ENCODE measurements at regions not wholly inside any gene's neighbourhood (a gene's known extent, or its start where the extent isn't known, plus 50 kb on each side); places are given as distances from the start of the nearest gene placed in this dataset.
A peak's percentile ranks its signal among the peaks of the same experiment; 100 is the strongest.

DNA sequence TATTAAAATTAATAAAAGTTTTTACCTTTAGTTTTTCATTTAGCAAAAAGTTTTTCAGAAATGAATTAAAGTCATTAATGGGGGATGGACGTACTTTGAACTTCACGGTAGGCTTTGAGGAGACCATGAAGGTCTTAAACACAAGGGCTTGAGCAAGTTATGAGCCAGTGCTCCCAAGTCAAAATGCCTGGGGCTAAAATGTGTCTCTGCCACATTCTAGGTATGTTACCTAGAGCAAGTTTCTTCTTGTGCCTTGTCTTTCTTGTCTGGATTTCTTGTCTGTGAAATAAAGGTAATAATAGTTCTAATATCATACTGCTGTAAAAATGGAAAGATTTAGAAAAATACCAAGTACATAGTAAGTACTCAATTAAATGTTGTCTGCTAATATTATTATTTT is 132.7 kb upstream of the USP15 start:
- Histone ChIP-seq H3K27ac (no peak overlapping the region), H3K4me3 (no peak overlapping the region), H3K4me1 (no peaks in the 10 kb centered on the region), H3K9me3 (no peaks in the 10 kb centered on the region), H3K36me3 (no peaks in the 10 kb centered on the region), H3K27me3 (no peaks in the 10 kb centered on the region)
- TF ChIP-seq POLR2A (IDR thresholded peaks at IDR 0.05) (no peak), EP300 (IDR thresholded peaks at IDR 0.05) (no peak)
- TF ChIP-seq, protein P1, sequence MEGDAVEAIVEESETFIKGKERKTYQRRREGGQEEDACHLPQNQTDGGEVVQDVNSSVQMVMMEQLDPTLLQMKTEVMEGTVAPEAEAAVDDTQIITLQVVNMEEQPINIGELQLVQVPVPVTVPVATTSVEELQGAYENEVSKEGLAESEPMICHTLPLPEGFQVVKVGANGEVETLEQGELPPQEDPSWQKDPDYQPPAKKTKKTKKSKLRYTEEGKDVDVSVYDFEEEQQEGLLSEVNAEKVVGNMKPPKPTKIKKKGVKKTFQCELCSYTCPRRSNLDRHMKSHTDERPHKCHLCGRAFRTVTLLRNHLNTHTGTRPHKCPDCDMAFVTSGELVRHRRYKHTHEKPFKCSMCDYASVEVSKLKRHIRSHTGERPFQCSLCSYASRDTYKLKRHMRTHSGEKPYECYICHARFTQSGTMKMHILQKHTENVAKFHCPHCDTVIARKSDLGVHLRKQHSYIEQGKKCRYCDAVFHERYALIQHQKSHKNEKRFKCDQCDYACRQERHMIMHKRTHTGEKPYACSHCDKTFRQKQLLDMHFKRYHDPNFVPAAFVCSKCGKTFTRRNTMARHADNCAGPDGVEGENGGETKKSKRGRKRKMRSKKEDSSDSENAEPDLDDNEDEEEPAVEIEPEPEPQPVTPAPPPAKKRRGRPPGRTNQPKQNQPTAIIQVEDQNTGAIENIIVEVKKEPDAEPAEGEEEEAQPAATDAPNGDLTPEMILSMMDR (IDR thresholded peaks at IDR 0.05), result no peak
- no peak for DNase-seq (ENCODE audit: low spot score in 2 of 2)
- 90 to 92% methylated on average over 2 of the region's 2 CpGs for WGBS, 2 donors

DNA sequence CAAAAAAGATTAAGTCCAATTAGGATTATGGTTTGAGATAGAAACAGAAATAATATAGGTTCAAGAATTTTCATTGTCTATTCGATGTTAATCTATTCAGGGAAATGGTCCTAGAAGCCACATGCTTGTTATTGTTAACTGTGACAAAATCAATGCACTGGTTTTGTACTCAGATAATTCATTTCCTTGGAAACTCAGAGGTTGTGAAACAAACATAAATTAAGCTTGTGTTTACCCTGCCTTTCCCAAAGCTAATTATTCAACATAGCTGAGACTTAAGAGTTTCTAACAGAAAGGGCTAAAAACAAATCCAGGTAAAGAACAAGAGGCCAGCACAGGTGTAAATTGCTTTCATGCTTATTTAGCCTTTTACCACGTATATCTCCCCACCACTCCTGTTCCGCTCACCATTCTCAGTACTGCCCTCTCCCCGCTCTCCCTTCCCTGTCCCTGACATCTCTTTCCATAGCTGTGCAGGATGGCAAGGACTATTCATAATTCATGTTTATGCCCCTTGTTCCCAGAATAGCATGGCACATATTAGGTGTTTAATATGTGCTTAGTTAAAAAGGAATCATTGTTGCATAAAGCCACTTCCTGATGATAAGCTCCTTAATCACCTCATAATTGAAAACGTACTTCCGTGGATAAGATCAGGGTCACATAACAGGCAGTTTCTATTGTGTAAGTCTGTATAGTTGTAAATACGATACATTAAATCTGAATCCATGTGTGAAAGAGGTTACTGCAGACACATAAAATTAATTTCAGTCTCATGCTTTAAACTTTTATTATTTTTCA is 131.8 kb upstream of the USP15 start:
- Histone ChIP-seq H3K4me1 (no peaks in the 10 kb centered on the region), H3K36me3 (no peaks in the 10 kb centered on the region), H3K9me3 (no peaks in the 10 kb centered on the region), H3K27ac (no peak overlapping the region), H3K4me3 (no peak overlapping the region), H3K27me3 (no peaks in the 10 kb centered on the region)
- WGBS, 2 donors, result 39 to 46% methylated on average over 7 of the region's 7 CpGs
- DNase-seq (ENCODE audit: low spot score in 2 of 2), result no peak
- TF ChIP-seq, protein P1 (IDR thresholded peaks at IDR 0.05), result no peak
- TF ChIP-seq EP300 (IDR thresholded peaks at IDR 0.05), result peak in 1 of 2 donors; percentile 38

DNA sequence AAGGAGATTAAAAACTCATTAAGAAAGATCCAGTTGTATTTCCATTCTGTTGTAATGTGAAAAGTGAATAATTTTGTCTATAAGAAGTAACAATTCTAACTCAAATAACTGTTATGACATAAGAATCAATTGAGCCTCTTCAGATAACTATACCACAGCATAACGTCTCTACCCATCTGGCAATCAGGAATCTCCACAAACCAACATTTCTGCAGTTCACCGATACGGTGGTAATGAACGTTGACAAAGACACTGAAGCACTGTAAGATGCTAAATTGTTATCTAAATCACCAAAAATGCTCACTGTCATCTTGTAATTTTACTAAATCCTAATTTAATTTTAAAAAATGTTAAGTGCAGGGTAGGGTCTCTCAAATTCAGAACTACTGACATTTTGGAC is 130.9 kb upstream of the USP15 start:
- DNase-seq (ENCODE audit: low spot score in 2 of 2), result no peak
- Histone ChIP-seq H3K9me3 (no peaks in the 10 kb centered on the region), H3K27ac (no peak overlapping the region), H3K27me3 (no peaks in the 10 kb centered on the region), H3K4me1 (no peaks in the 10 kb centered on the region), H3K4me3 (no peak overlapping the region), H3K36me3 (no peaks in the 10 kb centered on the region)
- TF ChIP-seq, protein P1 (IDR thresholded peaks at IDR 0.05), result no peak
- no peak for TF ChIP-seq EP300 (IDR thresholded peaks at IDR 0.05)
- TF ChIP-seq POLR2A (IDR thresholded peaks at IDR 0.05), result no peak
- 72 to 81% methylated on average over 4 of the region's 4 CpGs for WGBS, 2 donors

DNA sequence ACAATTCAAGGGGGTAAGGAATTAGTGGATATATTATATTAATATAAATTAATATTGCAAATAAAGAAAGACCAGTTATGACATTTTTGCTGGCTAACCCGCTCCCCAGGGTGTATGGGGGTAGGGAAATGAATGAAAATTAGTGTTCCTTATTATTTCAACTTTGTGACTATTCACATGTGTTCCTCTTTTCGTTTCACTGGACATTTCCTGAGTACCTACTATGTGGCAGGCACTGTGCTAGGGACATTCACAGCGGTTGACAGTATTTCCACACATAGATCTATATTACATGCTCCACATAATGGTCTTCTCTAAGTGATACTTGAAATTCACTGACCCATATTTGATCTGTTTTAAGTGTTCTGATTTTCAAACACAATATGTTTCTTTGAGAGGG is 129.8 kb upstream of the USP15 start:
- 56 to 61% methylated on average over 3 of the region's 3 CpGs for WGBS, 2 donors
- Histone ChIP-seq H3K27ac (no peak overlapping the region), H3K4me3 (no peak overlapping the region), H3K36me3 (no peaks in the 10 kb centered on the region), H3K27me3 (no peaks in the 10 kb centered on the region), H3K9me3 (no peaks in the 10 kb centered on the region), H3K4me1 (no peaks in the 10 kb centered on the region)
- DNase-seq (ENCODE audit: low spot score in 2 of 2), result no peak
- TF ChIP-seq, protein P1 (IDR thresholded peaks at IDR 0.05), result no peak
- TF ChIP-seq EP300 (IDR thresholded peaks at IDR 0.05), result no peak
- no peak for TF ChIP-seq POLR2A (IDR thresholded peaks at IDR 0.05)

DNA sequence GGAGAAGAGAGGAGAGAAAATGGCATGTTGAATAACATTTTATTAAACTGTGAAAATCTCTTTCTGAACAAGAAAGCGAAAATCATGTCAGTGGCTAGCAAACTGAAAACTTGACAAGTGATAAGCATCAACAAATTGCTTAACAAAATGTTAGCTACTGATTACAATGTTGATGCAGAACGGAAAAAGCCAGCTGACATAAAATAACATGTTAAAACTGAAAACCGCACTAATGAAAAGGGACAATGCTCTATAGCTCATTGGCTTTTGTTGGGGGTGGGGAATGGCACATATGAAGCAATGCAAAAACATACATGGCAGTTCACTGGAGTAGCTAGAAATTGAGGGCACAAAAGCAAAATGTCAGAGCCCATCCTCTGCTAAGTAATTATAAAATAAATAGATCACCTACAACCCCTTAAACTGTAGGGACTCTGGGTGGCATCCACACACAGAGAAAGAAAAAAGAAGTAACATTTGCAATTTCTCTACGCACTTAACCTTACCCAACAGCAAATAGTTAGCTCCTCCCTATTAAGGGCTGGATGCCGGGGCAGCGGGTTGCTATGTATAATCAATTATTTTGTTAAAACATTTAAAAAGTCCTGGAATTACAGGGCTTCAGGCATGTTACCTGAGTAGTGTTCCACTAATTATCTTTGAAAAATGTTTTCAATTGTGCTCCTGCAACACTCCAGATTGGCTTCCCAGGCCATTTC is 129.2 kb upstream of the USP15 start:
- Histone ChIP-seq H3K36me3 (no peaks in the 10 kb centered on the region), H3K9me3 (no peaks in the 10 kb centered on the region), H3K4me1 (no peaks in the 10 kb centered on the region), H3K4me3 (no peak overlapping the region), H3K27me3 (no peaks in the 10 kb centered on the region), H3K27ac (no peak overlapping the region)
- 68 to 74% methylated on average over 6 of the region's 6 CpGs for WGBS, 2 donors
- DNase-seq (ENCODE audit: low spot score in 2 of 2), result no peak
- TF ChIP-seq, protein P1 (IDR thresholded peaks at IDR 0.05), result no peak
- TF ChIP-seq POLR2A (IDR thresholded peaks at IDR 0.05) (no peak), EP300 (IDR thresholded peaks at IDR 0.05) (no peak)
